ENCODE measurements at regions not wholly inside any gene's neighbourhood (a gene's known extent, or its start where the extent isn't known, plus 50 kb on each side); places are given as distances from the start of the nearest gene placed in this dataset.
"Not testable (repeated sequence)": the region's sequence is repeated elsewhere in the genome, so short reads cannot be mapped to it uniquely, and the experiment has no call there.

GRCh38 chr2:63696496-63696895 is 107.7 kb downstream of the MDH1 start:
- no peak for DNase-seq

GRCh38 chr2:63697160-63697559 is 108.4 kb downstream of the MDH1 start:
- no peak for DNase-seq

DNA sequence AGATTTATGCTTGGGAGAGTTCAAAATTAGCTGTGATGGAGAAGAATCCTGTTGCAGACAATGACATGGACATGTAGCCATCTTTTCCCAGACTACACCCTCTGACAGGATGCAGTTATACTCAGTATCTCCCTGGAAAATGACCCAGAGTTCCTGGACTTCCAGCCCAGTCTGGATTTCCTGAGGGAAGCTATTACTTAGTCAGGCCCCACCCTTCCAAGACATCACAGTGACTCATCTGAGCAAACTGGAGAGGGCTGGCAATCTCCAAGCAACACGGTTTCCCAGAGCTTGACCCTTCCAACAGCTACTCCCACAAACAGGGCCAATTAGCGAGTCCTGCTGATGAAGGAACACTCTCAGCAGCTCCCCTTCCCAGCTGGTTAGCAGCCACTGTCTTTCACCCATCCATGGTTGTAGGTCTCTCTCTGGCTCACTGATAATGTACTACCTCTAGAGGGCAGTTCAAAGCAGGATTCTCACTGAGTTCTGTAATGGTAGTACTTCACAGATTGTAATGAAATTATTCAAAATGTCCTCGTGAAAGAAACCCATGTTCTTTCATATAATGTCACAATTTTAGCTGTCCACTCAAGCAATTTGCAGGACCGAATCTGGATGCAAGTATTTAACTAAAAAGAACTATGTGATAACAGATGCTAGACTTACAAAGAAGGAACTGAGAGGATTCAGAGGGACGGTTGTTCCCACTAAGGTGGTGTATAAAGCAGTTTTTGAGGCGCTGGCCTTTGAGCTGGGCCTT is 110.2 kb downstream of the MDH1 start:
- peak; percentile 34 for DNase-seq

DNA sequence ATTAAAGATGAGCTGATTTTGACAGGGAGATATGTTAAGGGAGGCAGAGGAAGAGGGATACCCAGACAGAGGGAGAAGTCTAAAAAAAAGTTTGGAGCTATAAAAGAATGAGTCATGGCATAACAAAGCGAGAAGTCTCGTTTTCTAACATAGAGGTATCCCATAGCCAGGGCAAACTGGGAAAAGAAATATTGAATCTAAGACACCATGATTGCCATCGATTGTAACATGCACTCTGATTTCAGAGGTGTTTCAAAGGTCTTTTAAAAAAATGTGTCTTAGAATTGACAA is 110.7 kb downstream of the MDH1 start:
- no peak for DNase-seq

GRCh38 chr2:63700271-63700670 is 111.5 kb downstream of the MDH1 start:
- no peak for DNase-seq

DNA sequence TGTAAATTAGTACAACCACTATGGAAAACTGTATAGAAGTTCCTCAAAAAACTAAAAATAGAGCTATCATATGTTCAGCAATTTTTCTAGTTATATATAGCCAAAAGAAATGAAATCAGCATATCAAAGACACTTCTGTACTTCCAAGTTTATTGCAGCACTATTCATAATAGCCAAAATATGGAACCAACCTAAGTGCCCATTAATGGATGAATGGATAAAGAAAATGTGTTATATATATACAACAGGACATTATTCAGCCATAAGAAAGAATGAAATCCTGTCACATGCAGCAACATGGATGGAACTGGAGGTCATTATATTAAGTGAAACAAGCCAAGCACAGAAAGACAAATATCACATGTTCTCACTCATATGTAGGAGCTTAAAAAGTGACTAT is 112.6 kb downstream of the MDH1 start:
- DNase-seq, result no peak

DNA sequence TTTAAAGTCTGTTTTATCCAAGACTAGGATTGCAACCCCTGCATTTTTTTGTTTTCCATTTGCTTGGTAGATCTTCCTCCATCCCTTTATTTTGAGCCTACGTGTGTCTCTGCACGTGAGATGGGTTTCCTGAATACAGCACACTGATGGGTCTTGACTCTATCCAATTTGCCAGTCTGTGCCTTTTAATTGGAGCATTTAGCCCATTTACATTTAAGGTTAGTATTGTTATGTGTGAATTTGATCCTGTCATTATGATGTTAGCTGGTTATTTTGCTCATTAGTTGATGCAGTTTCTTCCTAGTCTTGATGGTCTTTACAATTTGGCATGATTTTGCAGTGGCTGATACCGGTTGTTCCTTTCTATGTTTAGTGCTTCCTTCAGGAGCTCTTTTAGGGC is 117.3 kb downstream of the MDH1 start:
- not testable (repeated sequence) for DNase-seq

DNA sequence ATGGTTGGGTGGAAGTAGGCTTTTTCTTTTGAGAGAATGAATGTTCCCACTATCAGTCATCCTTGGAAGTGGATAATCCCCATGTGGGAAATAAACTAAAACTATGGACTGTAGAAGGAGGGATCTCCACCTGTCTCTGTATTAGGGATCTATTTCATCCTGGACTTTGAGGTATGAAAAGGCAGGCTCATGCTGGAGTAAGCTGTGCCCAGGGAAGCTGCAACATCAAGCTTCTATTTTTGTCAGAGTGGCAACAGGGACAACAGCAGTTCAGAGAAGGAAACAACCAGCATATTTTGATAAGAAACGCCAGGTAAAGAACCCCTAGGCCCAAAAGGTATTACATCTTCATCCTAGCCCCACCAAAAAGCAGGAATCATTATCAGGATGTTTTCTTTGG is 122.0 kb downstream of the MDH1 start:
- DNase-seq, result no peak

- no peak for DNase-seq
These were observed 124.0 kb downstream of the MDH1 start for GRCh38 chr2:63712748-63713147.

- DNase-seq, result no peak
These were observed 125.5 kb upstream of the UGP2 start for GRCh38 chr2:63716146-63716545.

DNA sequence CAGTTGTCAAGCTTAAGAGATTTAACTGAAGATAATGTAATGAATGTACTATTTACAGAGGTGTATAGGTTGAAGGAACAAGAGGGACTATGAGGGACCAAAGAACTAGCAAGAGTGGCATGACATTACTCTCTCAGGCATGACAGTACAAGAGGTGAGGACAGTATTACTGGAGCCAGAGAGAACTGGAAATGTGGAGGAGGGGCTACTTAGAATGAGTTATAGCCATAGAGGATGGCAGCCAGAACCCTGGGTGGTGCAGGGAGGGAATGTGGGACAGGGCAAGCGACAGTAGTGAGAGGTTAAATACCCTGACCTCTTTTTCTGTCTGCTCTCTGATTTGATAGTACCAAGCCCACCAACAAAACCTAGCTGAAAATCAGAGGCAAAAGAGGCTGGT is 122.6 kb upstream of the UGP2 start:
- no peak for DNase-seq

DNA sequence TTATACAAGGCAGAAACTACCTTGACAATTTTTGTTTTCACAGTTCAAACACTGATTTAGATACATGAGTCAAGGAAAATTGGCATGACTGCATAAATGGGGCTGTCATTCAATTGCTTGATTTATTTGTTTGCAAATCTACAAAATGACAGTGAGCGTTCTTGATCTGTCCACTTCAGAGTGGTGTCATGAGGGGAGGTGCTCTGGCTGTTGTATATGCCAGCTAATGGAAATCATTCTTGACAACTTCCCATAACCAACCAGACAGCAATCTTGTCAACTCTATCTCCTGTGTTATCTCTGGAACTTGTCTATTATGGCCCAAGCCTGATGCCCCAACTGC is 120.6 kb upstream of the UGP2 start:
- DNase-seq, result no peak

DNA sequence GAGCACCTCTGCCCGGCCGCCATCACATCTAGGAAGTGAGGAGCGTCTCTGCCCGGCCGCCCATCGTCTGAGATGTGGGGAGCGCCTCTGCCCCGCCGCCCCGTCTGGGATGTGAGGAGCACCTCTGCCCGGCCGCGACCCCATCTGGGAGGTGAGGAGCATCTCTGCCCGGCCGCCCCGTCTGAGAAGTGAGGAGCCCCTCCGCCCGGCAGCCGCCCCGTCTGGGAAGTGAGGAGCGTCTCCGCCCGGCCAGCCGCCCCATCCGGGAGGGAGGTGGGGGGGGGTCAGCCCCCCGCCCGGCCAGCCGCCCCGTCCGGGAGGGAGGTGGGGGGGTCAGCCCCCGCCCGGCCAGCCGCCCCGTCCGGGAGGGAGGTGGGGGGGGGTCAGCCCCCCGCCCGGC is 119.4 kb upstream of the UGP2 start:
- not testable (repeated sequence) for DNase-seq

- no peak for DNase-seq
These were observed 118.0 kb upstream of the UGP2 start for GRCh38 chr2:63723709-63724108.

- not testable (repeated sequence) for DNase-seq
These were observed 116.5 kb upstream of the UGP2 start for GRCh38 chr2:63725212-63725611.

- no peak for DNase-seq
These were observed 112.3 kb upstream of the UGP2 start for GRCh38 chr2:63729362-63729761.

DNA sequence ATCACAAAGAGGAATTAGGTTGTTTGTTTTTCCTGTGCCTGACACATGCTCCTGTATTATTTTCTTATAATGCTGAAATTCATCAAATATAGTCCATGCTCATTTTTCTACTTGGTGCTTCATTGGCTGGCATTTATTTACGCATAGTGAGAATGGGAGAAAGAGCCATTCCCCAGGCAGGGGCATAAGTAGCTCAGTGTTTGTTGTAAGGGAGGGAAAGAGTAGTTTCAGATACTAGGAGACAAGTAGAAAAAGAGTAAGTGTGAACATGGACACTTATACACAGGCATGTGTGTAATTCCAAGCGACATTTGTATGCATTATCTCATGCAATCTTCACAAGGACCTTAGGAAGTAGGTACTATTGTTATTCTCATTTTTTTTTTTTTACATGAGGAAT is 111.9 kb upstream of the UGP2 start:
- no peak for DNase-seq

GRCh38 chr2:63734510-63734909 is 107.2 kb upstream of the UGP2 start:
- no peak for DNase-seq

GRCh38 chr2:63735263-63735662 is 106.4 kb upstream of the UGP2 start:
- DNase-seq, result no peak

GRCh38 chr2:63735931-63736330 is 105.8 kb upstream of the UGP2 start:
- no peak for DNase-seq

GRCh38 chr2:63736354-63736753 is 105.3 kb upstream of the UGP2 start:
- peak; percentile 43 for DNase-seq

DNA sequence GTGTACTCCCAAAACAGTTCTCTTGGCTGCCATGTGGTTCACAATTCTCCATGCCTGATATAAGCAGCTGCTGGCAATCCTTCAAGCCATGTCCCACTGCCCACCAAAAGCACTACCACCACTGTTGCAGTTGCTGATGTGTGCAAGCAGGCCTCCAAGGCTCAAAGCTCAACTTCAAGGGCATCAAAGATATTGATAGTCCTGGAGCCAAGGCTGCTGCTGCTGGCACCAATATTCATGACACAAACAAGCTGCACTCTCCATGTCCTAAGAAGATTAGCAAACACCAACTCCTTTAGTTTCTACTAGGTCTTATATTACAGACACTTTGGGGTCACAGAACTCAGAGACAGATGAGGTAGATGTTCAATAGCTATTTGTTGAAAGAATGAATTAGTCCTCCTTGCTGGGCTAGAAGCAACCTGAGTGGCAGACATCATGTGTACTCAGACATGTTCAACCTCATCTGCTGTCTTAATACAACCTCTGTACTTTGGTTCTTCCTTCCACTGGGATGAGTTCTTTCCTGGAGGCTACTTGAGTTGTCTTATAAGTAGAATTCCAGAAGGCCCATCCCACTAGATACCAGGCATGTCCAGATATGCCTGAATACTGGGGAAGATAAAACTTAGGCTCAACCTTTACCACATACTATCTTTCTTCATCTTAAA is 104.5 kb upstream of the UGP2 start:
- no peak for DNase-seq

GRCh38 chr2:63738019-63738418 is 103.7 kb upstream of the UGP2 start:
- no peak for DNase-seq

- DNase-seq, result not testable (repeated sequence)
These were observed 102.5 kb upstream of the UGP2 start for GRCh38 chr2:63739180-63739579.

DNA sequence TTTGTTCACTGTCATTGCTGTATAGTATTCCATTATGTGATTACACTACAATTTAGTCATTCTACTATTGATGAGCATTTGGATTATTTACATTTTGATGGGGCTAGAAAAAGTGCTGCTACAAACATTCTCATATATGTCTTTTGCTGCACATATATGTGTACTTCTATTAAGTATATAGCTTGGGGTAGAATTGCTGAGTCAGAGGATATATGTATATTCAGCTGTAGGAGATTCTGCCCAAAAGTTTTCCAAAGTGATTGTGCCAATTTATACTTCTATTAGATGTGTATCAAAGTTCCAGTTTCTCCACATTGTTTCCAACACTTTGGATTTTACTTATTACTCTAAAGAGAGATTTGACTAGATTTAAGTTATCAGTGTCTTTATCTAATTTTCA is 101.7 kb upstream of the UGP2 start:
- DNase-seq, result no peak

Data from hindlimb muscle (tissue), 1 donor.